K562 (cell line): ENCODE measurements at regions not wholly inside any gene's neighbourhood (a gene's known extent, or its start where the extent isn't known, plus 50 kb on each side); places are given as distances from the start of the nearest gene placed in this dataset.

Source experiments
- ARID3A ChIP-seq: IDR thresholded peaks from 2 replicates; pipeline ENCODE4 v1.6.1; 2012; ENCODE audit warnings: low read depth, low read length, improper control_type of control experiment, borderline replicate concordance
- BRF2 ChIP-seq: IDR thresholded peaks from 3 replicates; pipeline ENCODE4 v1.6.1; 2011; ENCODE audit warnings: borderline replicate concordance, mild to moderate bottlenecking; ENCODE audit not compliant: insufficient read length, insufficient read depth
- E2F6 ChIP-seq, 2 experiments: IDR thresholded peaks; 2 replicates each; pipeline ENCODE4 v1.6.1; 2011; ENCODE audit warnings: borderline replicate concordance in 1 of 2, control low read depth in 1 of 2, low read depth in 1 of 2, low read length in 1 of 2, mild to moderate bottlenecking in 1 of 2, mixed read lengths in 1 of 2, moderate library complexity in 1 of 2; ENCODE audit not compliant: insufficient read depth in 1 of 2, insufficient read length in 1 of 2, poor library complexity in 1 of 2, severe bottlenecking in 1 of 2; ENCODE audit errors: extremely low read depth in 1 of 2
- MCM7 ChIP-seq, 2 experiments: fragments of 450-650 bp; IDR thresholded peaks; 2 replicates each; pipeline ENCODE4 v1.6.1; 2016 to 2018
- SLC30A9 ChIP-seq: fragments of 250-450 bp; sonication (Bioruptor Pico); IDR thresholded peaks from 2 replicates; pipeline ENCODE4 v1.8.0; 2022; ENCODE audit warnings: mild to moderate bottlenecking, moderate library complexity
- TFAP4 ChIP-seq: sonication (generic); formaldehyde crosslinking; IDR thresholded peaks from 2 replicates; pipeline ENCODE4 v1.8.0; 2022; ENCODE audit warnings: missing genetic modification reagents, mild to moderate bottlenecking, moderate library complexity, borderline replicate concordance

- TF ChIP-seq MCM7 (IDR thresholded peaks at IDR 0.05) (no peak), BRF2 (no peak), ARID3A (no peak), E2F6 (IDR thresholded peaks at IDR 0.05; ENCODE audit: borderline replicate concordance in 1 of 2, extremely low read depth in 1 of 2, insufficient read depth in 1 of 2, insufficient read length in 1 of 2, low read depth in 1 of 2, low read length in 1 of 2, poor library complexity in 1 of 2, severe bottlenecking in 1 of 2) (no peak), TFAP4 (no peak), SLC30A9 (CRISPR knock-in tag) (no peak)
Observed at GRCh38 chr3:145209561-145209960, 951.4 kb downstream of the PLOD2 start (continued).
